Esophagus muscularis mucosa (tissue), 4 donors: ENCODE measurements at regions not wholly inside any gene's neighbourhood (a gene's known extent, or its start where the extent isn't known, plus 50 kb on each side); places are given as distances from the start of the nearest gene placed in this dataset.
"Not testable (repeated sequence)": the region's sequence is repeated elsewhere in the genome, so short reads cannot be mapped to it uniquely, and the experiment has no call there.

Source experiments
- DNase-seq: peaks from one replicate; pipeline ENCODE4 v3.0.0-alpha.2; 2017; ENCODE audit errors: extremely low spot score
- H3K27ac ChIP-seq, 4 donors: fragments of 200-600 bp; sonication (generic); replicated peaks in 1 of 4; 1 replicate in 3 of 4; 2 replicates in 1 of 4; pipeline ENCODE4 v1.5.1; 2016 to 2019; ENCODE audit warnings: mild to moderate bottlenecking in 1 of 4
- H3K27me3 ChIP-seq, 4 donors: fragments of 200-600 bp; sonication (generic); one replicate each; pipeline versions ENCODE4 v1.5.1 to v1.6.0; 2016 to 2019
- H3K36me3 ChIP-seq, 4 donors: fragments of 200-600 bp; sonication (generic); one replicate each; pipeline ENCODE4 v1.5.1; 2016 to 2019
- H3K4me1 ChIP-seq, 4 donors: fragments of 200-600 bp; sonication (generic); one replicate each; pipeline ENCODE4 v1.5.1; 2016 to 2019
- H3K4me3 ChIP-seq, 4 donors: fragments of 200-600 bp; sonication (generic); 1 replicate in 2 of 4; 2 replicates in 2 of 4; pipeline ENCODE4 v1.5.1; 2016 to 2019; ENCODE audit warnings: mild to moderate bottlenecking in 4 of 4, moderate library complexity in 1 of 4
- H3K9me3 ChIP-seq, 4 donors: fragments of 200-600 bp; sonication (generic); 1 replicate in 3 of 4; 2 replicates in 1 of 4; pipeline ENCODE4 v1.5.1; 2016 to 2019
- CTCF ChIP-seq, 3 experiments: fragments of 200-600 bp in 2 of 3; fragments of 450-650 bp in 1 of 3; sonication (generic) in 2 of 3; IDR thresholded peaks; one replicate each; pipeline ENCODE4 v1.5.1; 2017 to 2019; ENCODE audit warnings: antibody characterized with exemption in 3 of 3, mild to moderate bottlenecking in 2 of 3, moderate library complexity in 1 of 3
- EP300 ChIP-seq: sonication (generic); formaldehyde crosslinking; IDR thresholded peaks from one replicate; pipeline ENCODE4 v1.6.1; 2017; ENCODE audit warnings: antibody characterized with exemption
- POLR2A ChIP-seq: fragments of 450-650 bp; IDR thresholded peaks from one replicate; pipeline ENCODE4 v1.6.1; 2017; ENCODE audit warnings: antibody characterized with exemption, moderate library complexity, mild to moderate bottlenecking, low read depth
- POLR2AphosphoS5 ChIP-seq, 2 donors: sonication (generic); formaldehyde crosslinking; IDR thresholded peaks; one replicate each; pipeline ENCODE4 v1.6.1; 2017; ENCODE audit warnings: antibody characterized with exemption in 2 of 2
- WGBS: methylation state at CpG from one replicate; pipeline ENCODE4 v1.1.5; 2018; 5-methylcytosine and 5-hydroxymethylcytosine counted together
- intact Hi-C: fragments of 100-400 bp; cut with DNase I; formaldehyde crosslinking; loops from one replicate; pipeline ENCODE4 v1.15.1; 2023

GRCh38 chr4:125789023-125789422 lies 474.3 kb downstream of the FAT4 start:
- no peak overlapping the region for H3K4me3 ChIP-seq
- intact Hi-C loops, result no loop called here
- H3K4me1 ChIP-seq, result no peaks in the 10 kb centered on the region
- no peaks in the 10 kb centered on the region for H3K9me3 ChIP-seq
- TF ChIP-seq POLR2A, result no peak
- no peak for TF ChIP-seq CTCF (IDR thresholded peaks at IDR 0.05)
- no peak for TF ChIP-seq POLR2AphosphoS5 (IDR thresholded peaks at IDR 0.05)
- TF ChIP-seq EP300, result no peak
- H3K27me3 ChIP-seq, result no peaks in the 10 kb centered on the region
- no peaks in the 10 kb centered on the region for H3K36me3 ChIP-seq
- no peak for DNase-seq
- H3K27ac ChIP-seq, result no peak overlapping the region

DNA sequence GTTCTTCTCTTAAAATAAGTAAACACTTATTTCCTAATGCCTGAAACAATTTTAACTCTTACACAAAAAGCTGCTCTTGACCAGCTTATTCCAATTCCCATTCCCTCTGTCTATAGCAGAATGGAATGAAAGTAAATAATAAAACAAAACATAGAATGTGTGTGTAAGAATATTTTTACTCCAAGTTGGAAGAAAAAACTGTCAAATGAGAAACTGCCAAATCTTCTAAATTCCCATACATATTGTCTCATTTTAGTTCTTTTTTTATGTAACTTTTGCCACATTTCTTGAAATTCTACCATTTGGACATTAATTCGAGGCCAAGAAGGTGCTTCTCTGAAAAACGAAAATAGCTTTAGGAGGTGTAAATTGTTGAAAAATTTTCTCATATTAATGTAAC lies 477.1 kb downstream of the FAT4 start:
- DNase-seq, result no peak
- no peaks in the 10 kb centered on the region for H3K36me3 ChIP-seq
- no peaks in the 10 kb centered on the region for H3K9me3 ChIP-seq
- H3K27ac ChIP-seq, result no peak overlapping the region
- H3K27me3 ChIP-seq, result no peaks in the 10 kb centered on the region
- intact Hi-C loops, result no loop called here
- H3K4me3 ChIP-seq, result no peak overlapping the region
- no peaks in the 10 kb centered on the region for H3K4me1 ChIP-seq
- 93% methylated on average over 2 of the region's 2 CpGs for WGBS
- TF ChIP-seq EP300, result no peak
- no peak for TF ChIP-seq CTCF (IDR thresholded peaks at IDR 0.05)

DNA sequence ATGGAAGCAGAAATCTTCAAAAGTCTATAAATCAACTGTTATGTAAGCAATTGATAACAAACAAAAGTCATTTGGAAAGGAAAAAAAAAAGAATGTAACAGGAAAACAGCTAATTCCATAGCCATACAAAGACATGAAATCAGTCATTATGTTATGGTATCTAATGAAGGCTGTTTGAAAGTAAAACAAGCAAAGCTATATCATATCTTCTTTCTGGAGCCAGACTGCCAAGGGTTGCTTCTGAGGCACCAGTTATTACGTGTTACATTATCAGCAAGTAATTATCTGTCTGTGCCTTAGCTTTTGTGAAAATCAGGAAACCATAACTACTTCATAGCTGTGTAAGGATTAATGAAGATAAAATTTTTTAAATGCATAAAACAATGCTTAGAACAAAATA lies 480.2 kb downstream of the FAT4 start:
- Histone ChIP-seq H3K27me3 (no peaks in the 10 kb centered on the region), H3K9me3 (no peaks in the 10 kb centered on the region), H3K4me1 (no peaks in the 10 kb centered on the region), H3K36me3 (no peaks in the 10 kb centered on the region), H3K27ac (no peak overlapping the region), H3K4me3 (no peak overlapping the region)
- no peak for DNase-seq
- WGBS, result 83% methylated on average over 1 of the region's 1 CpG
- intact Hi-C loops, result no loop called here
- no peak for TF ChIP-seq POLR2AphosphoS5 (IDR thresholded peaks at IDR 0.05)
- TF ChIP-seq POLR2A, result no peak
- TF ChIP-seq CTCF (IDR thresholded peaks at IDR 0.05), result no peak
- no peak for TF ChIP-seq EP300

GRCh38 chr4:125796138-125796537 lies 481.4 kb downstream of the FAT4 start:
- Histone ChIP-seq H3K27me3 (no peaks in the 10 kb centered on the region), H3K27ac (no peak overlapping the region), H3K36me3 (no peaks in the 10 kb centered on the region), H3K4me1 (no peaks in the 10 kb centered on the region), H3K4me3 (no peak overlapping the region), H3K9me3 (no peaks in the 10 kb centered on the region)
- DNase-seq, result no peak
- intact Hi-C loops, result no loop called here
- TF ChIP-seq CTCF (IDR thresholded peaks at IDR 0.05), result no peak
- TF ChIP-seq EP300, result no peak
- TF ChIP-seq POLR2A, result no peak
- TF ChIP-seq POLR2AphosphoS5 (IDR thresholded peaks at IDR 0.05), result no peak
- WGBS, result 62% methylated on average over 2 of the region's 2 CpGs

- H3K27me3 ChIP-seq, H3K4me3 ChIP-seq, intact Hi-C loops, H3K27ac ChIP-seq, DNase-seq, H3K9me3 ChIP-seq, H3K36me3 ChIP-seq, H3K4me1 ChIP-seq: not testable (repeated sequence)
- WGBS, result 92% methylated on average over 4 of the region's 4 CpGs
These were observed 482.9 kb downstream of the FAT4 start for GRCh38 chr4:125797621-125798020.
